K562 (cell line): ENCODE measurements at regions not wholly inside any gene's neighbourhood (a gene's known extent, or its start where the extent isn't known, plus 50 kb on each side); places are given as distances from the start of the nearest gene placed in this dataset.
A peak's percentile ranks its signal among the peaks of the same experiment; 100 is the strongest.

ENCODE experiments used
- ATAC-seq: fragments of 200-7000 bp; cut with Tn5 transposase; 3 replicates; pipeline ENCODE4 v1.9.1; 2020; ENCODE audit warnings: moderate library complexity
- BruUV-seq: library from RNA; stranded (reverse); fragments of 400-500 nt; replicated peaks from 2 replicates; lab custom pipeline; 2021; lab: Mats Ljungman, UMichigan
- CTCF ChIA-PET: fragments of 300-600 bp; formaldehyde crosslinking; extraction: SDS; loops from one replicate; lab custom pipeline; 2021; ENCODE audit warnings: low intra/inter-chr PET ratio; lab: Yijun Ruan, JAX
- POLR2A ChIA-PET: fragments of 300-600, 350-650 bp; sonication (Branson Sonifier 250); formaldehyde crosslinking; extraction: SDS; loops from one replicate; lab custom pipeline; 2021; ENCODE audit warnings: antibody characterized with exemption, inconsistent platforms; lab: Yijun Ruan, JAX
- DNase-seq, 4 experiments: peaks; one replicate each; pipeline versions ENCODE4 v3.0.0 to v3.0.0-alpha.2; 2011 to 2018; ENCODE audit warnings: low spot score in 3 of 4, mixed read lengths in 3 of 4; ENCODE audit errors: extremely low read depth in 1 of 4
- FAIRE-seq: peaks from 2 replicates; lab custom pipeline; 2011; peaks lifted over from hg19 to GRCh38; lab: Jason Lieb, UNC
- H2AFZ ChIP-seq: 2 replicates; pipeline ENCODE4 v1.6.0; 2011; ENCODE audit warnings: low read depth, low read length, control low read depth, inconsistent platforms
- H3K27ac ChIP-seq: fragments of 200-600 bp; 3 replicates; pipeline ENCODE4 v1.8.0; 2011; ENCODE audit warnings: low read depth, mild to moderate bottlenecking, control low read depth, inconsistent platforms, low read length, moderate library complexity, mixed read lengths; ENCODE audit errors: extremely low read depth
- H3K27me3 ChIP-seq, 2 experiments: fragments of 300-600 bp in 1 of 2; 2 replicates in 1 of 2; 3 replicates in 1 of 2; pipeline versions ENCODE4 v1.6.0 to v1.8.0; 2011; ENCODE audit warnings: inconsistent platforms in 2 of 2, low read length in 2 of 2, mild to moderate bottlenecking in 1 of 2, mixed read lengths in 1 of 2, moderate library complexity in 1 of 2; ENCODE audit not compliant: control insufficient read depth in 2 of 2, insufficient read depth in 2 of 2
- H3K36me3 ChIP-seq: fragments of 300-600 bp; 3 replicates; pipeline ENCODE4 v1.8.0; 2011; ENCODE audit warnings: mild to moderate bottlenecking, low read length, inconsistent platforms; ENCODE audit not compliant: control insufficient read depth, insufficient read depth
- H3K4me1 ChIP-seq, 2 experiments: fragments of 200-600 bp in 1 of 2; replicated peaks in 1 of 2; 2 replicates in 1 of 2; 3 replicates in 1 of 2; pipeline versions ENCODE4 v1.5.1 to v1.8.0; 2011; ENCODE audit warnings: inconsistent platforms in 2 of 2, low read length in 2 of 2, mild to moderate bottlenecking in 1 of 2, mixed read lengths in 1 of 2, moderate library complexity in 1 of 2; ENCODE audit not compliant: control insufficient read depth in 2 of 2, insufficient read depth in 2 of 2
- H3K4me2 ChIP-seq: 2 replicates; pipeline ENCODE4 v1.6.1; 2011; ENCODE audit warnings: low read length, control low read depth, inconsistent platforms, mixed read lengths; ENCODE audit not compliant: insufficient read depth
- H3K4me3 ChIP-seq: fragments of 200-600 bp; sonication (generic), shearing (Covaris generic); 2 replicates; pipeline ENCODE4 v1.5.1; 2016; ENCODE audit warnings: control low read depth, inconsistent platforms
- H3K79me2 ChIP-seq: fragments of 200-600 bp; 3 replicates; pipeline ENCODE4 v1.8.0; 2011; ENCODE audit warnings: low read length, inconsistent platforms; ENCODE audit not compliant: control insufficient read depth, insufficient read depth
- H3K9ac ChIP-seq, 2 experiments: 2 replicates each; pipeline versions ENCODE4 v1.6.0 to v1.6.1; 2011; ENCODE audit warnings: low read depth in 2 of 2, low read length in 2 of 2, control low read depth in 1 of 2, inconsistent platforms in 1 of 2, mild to moderate bottlenecking in 1 of 2, mixed read lengths in 1 of 2; ENCODE audit not compliant: insufficient read depth in 1 of 2
- H3K9me1 ChIP-seq: one replicate; pipeline ENCODE4 v1.6.0; 2011; ENCODE audit warnings: inconsistent platforms, mild to moderate bottlenecking, low read length, moderate library complexity; ENCODE audit not compliant: control insufficient read depth, insufficient read depth
- H3K9me3 ChIP-seq: replicated peaks from 2 replicates; pipeline ENCODE4 v1.5.1; 2011; ENCODE audit warnings: low read depth, low read length, inconsistent platforms; ENCODE audit not compliant: control insufficient read depth, insufficient read depth
- H4K20me1 ChIP-seq: replicated peaks from 2 replicates; pipeline ENCODE4 v1.6.1; 2011; ENCODE audit warnings: low read length, inconsistent platforms, mixed read lengths; ENCODE audit not compliant: control insufficient read depth, insufficient read depth
- ELF4 ChIP-seq: fragments of 450-650 bp; formaldehyde crosslinking; IDR thresholded peaks from 2 replicates; pipeline ENCODE4 v1.4.0; 2022; ENCODE audit warnings: missing genetic modification characterization
- SRSF9 ChIP-seq: fragments of 200-400 bp; formaldehyde crosslinking; IDR thresholded peaks from 2 replicates; pipeline ENCODE4 v1.6.1; 2017; ENCODE audit warnings: low read depth, low read length, borderline replicate concordance
- WGBS: fragments of 100-300 bp; shearing (Covaris generic); methylation state at CpG from one replicate; pipeline ENCODE4 v1.1.6; 2016; ENCODE audit warnings: low coverage, mixed read lengths; ENCODE audit not compliant: insufficient coverage; ENCODE audit errors: missing lambda C conversion rate; 5-methylcytosine and 5-hydroxymethylcytosine counted together
- in situ Hi-C: fragments of 300-500 bp; cut with MboI; formaldehyde crosslinking; loops from 4 replicates; pipeline ENCODE4 v1.15.0; 2018; ENCODE audit warnings: inconsistent platforms, mixed read lengths
- intact Hi-C: fragments of 100-400 bp; cut with micrococcal nuclease; formaldehyde crosslinking; loops from 2 replicates; pipeline ENCODE4 v1.14.2; 2022
- TF ChIP-seq, protein P1 (sequence below): fragments of 250-450 bp; sonication (Bioruptor Pico); IDR thresholded peaks from 2 replicates; pipeline ENCODE4 v1.8.0; 2022; ENCODE audit warnings: inconsistent platforms
- TF ChIP-seq, protein P2 (sequence below): fragments of 450-650 bp; formaldehyde crosslinking; IDR thresholded peaks from 2 replicates; pipeline ENCODE4 v1.4.0; 2020; ENCODE audit warnings: mild to moderate bottlenecking, mixed read lengths

DNA sequence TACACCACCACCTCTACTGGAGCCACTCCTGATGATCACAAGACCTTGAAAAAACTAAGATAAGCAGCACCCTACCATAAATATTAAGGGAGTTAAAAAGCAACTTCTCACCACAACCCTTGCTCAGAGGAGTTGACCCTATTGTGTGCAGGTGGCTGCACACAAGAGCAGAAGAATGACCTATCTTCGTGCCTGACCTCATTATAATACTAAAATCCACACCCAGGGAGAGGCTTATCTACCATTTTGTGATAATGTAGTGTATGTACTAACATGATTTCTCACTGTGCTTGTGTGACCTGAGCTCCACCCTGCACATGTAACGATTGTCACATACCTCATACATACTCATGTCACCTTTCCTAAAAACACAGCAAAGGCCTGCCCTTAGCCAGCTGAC is 205.0 kb upstream of the MBL2 start (continued):
- TF ChIP-seq, protein P1, sequence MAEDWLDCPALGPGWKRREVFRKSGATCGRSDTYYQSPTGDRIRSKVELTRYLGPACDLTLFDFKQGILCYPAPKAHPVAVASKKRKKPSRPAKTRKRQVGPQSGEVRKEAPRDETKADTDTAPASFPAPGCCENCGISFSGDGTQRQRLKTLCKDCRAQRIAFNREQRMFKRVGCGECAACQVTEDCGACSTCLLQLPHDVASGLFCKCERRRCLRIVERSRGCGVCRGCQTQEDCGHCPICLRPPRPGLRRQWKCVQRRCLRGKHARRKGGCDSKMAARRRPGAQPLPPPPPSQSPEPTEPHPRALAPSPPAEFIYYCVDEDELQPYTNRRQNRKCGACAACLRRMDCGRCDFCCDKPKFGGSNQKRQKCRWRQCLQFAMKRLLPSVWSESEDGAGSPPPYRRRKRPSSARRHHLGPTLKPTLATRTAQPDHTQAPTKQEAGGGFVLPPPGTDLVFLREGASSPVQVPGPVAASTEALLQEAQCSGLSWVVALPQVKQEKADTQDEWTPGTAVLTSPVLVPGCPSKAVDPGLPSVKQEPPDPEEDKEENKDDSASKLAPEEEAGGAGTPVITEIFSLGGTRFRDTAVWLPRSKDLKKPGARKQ (CRISPR knock-in tag): no peak
- TF ChIP-seq SRSF9: no peak

DNA sequence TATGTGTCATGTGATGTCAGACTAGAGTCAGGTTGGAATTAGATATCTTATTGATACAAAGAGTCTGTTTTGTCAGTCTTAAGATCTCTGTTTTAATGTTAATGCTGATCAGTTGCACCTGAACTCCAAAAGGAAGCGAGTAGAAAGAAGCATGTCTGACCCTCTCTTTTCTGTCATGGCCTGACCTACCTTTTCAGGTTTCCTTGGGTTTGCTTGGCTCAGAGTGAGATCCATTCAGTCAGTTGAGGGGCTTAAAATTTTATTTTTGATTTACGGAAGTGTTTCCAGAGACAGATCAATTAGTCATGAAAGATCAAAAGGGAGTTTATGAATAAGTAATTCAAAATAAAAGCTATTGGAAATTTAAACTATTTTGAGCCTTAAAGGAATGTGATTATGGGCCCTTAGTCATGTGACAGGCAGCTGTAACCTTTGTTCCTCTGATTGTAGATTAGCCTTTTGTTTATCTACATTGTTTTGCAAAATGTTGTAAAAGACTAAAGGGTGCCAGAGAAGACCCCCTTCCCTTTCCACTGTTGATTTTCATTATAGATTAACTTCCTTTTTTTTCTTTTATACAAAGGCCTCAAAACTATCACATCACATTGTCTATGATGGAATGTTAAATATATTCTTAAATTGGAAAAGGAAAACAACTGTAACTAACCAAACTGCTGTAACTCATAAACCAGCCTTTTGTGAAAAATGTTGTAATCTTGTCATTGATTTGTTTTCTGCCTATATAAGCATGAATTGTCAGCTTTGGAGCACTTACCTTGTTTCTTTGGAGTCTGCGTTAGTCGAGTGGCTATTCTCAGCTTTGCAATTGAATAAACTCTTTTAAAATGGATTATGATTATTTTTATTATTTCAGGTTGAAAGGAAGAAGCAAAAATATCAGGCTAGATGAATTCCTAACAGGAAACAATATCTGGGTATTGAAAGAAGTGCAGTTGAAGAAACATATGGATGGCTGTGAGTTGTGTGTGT is 195.5 kb upstream of the MBL2 start:
- no peak for ATAC-seq
- Histone ChIP-seq H3K9me3 (peaks cover 3% of the 10 kb centered on the region; the same call in 1 of the 2 replicates), H3K9me1 (no peaks in the 10 kb centered on the region), H3K27me3 (no peaks in the 10 kb centered on the region)
- BruUV-seq: no TSS peak
- no peak for FAIRE-seq
- intact Hi-C loops: no loop called here
- in situ Hi-C loops: no loop called here
- no peak for TF ChIP-seq ELF4 (CRISPR knock-in tag)
- TF ChIP-seq, protein P2, sequence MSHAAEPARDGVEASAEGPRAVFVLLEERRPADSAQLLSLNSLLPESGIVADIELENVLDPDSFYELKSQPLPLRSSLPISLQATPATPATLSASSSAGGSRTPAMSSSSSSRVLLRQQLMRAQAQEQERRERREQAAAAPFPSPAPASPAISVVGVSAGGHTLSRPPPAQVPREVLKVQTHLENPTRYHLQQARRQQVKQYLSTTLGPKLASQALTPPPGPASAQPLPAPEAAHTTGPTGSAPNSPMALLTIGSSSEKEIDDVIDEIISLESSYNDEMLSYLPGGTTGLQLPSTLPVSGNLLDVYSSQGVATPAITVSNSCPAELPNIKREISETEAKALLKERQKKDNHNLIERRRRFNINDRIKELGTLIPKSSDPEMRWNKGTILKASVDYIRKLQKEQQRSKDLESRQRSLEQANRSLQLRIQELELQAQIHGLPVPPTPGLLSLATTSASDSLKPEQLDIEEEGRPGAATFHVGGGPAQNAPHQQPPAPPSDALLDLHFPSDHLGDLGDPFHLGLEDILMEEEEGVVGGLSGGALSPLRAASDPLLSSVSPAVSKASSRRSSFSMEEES: peak; percentile 14; the same call in 1 of the 2 replicates
- TF ChIP-seq, all 486 proteins: peak for 1
- CTCF ChIA-PET: no interaction called here
- Histone ChIP-seq H2AFZ (no peak overlapping the region), H3K9ac (no peak overlapping the region), H4K20me1 (no peaks in the 10 kb centered on the region), H3K4me3 (no peak overlapping the region), H3K4me1 (no peaks in the 10 kb centered on the region), H3K79me2 (no peaks in the 10 kb centered on the region), H3K4me2 (no peak overlapping the region), H3K36me3 (no peaks in the 10 kb centered on the region), H3K27ac (no peak overlapping the region)
- DNase-seq: no peak
- POLR2A ChIA-PET: no interaction called here
- WGBS: 3% methylated on average over 4 of the region's 4 CpGs
